Chondrocyte (in vitro differentiated cells): ENCODE measurements at regions not wholly inside any gene's neighbourhood (a gene's known extent, or its start where the extent isn't known, plus 50 kb on each side); places are given as distances from the start of the nearest gene placed in this dataset.

Experiments used
- DNase-seq: peaks from one replicate; pipeline ENCODE4 v3.0.0; 2021; ENCODE audit warnings: mixed read lengths, low spot score
- H3K27ac Mint-ChIP-seq: one replicate; pipeline ENCODE4 v1.8.0; 2021; ENCODE audit warnings: mild to moderate bottlenecking, moderate library complexity, mixed read lengths; ENCODE audit not compliant: unreplicated experiment
- H3K27me3 Mint-ChIP-seq: 2 replicates; pipeline ENCODE4 v1.8.0; 2021; ENCODE audit warnings: low read depth, mixed read lengths
- H3K36me3 Mint-ChIP-seq: 2 replicates; pipeline ENCODE4 v1.8.0; 2021; ENCODE audit warnings: low read depth, mixed read lengths
- H3K4me1 Mint-ChIP-seq: 2 replicates; pipeline ENCODE4 v1.8.0; 2021; ENCODE audit warnings: low read depth, mild to moderate bottlenecking, mixed read lengths
- H3K4me3 Mint-ChIP-seq: one replicate; pipeline ENCODE4 v1.8.0; 2021; ENCODE audit warnings: mild to moderate bottlenecking, moderate library complexity, mixed read lengths; ENCODE audit not compliant: unreplicated experiment
- H3K9me3 Mint-ChIP-seq: 2 replicates; pipeline ENCODE4 v1.8.0; 2021; ENCODE audit warnings: low read depth, mixed read lengths
- CTCF ChIP-seq: fragments of 200-600 bp; sonication (generic); IDR thresholded peaks from 2 replicates; pipeline ENCODE4 v1.5.0; 2021; ENCODE audit warnings: antibody characterized with exemption, mild to moderate bottlenecking, moderate library complexity

DNA sequence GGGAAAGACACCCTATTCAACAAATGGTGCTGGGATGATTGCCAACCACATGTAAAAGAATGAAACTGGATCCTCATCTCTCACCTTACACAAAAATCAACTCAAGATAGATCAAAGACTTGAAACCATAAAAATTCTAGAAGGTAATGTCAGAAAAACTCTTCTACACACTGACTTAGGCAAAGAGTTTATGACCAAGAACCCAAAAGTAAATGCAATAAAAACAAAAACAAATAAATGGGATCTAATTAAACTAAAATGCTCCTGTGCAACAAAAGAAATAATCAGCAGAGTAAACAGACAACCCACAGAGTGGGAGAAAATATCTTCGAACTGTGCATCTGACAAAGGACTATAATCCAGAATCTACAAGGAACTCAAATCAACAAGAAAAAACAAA lies 504.2 kb upstream of the MBL2 start:
- Mint-ChIP-seq H3K27ac (no peak overlapping the region), H3K4me1 (no peaks in the 10 kb centered on the region), H3K4me3 (no peak overlapping the region), H3K9me3 (peaks cover 16% of the 10 kb centered on the region), H3K36me3 (peaks cover 1% of the 10 kb centered on the region), H3K27me3 (no peaks in the 10 kb centered on the region)
- TF ChIP-seq CTCF, result no peak
- no peak for DNase-seq

- Mint-ChIP-seq H3K27me3 (peaks cover 1% of the 10 kb centered on the region), H3K9me3 (peaks cover 16% of the 10 kb centered on the region), H3K36me3 (peaks cover 1% of the 10 kb centered on the region), H3K27ac (no peak overlapping the region), H3K4me1 (peaks cover 5% of the 10 kb centered on the region), H3K4me3 (no peak overlapping the region)
- DNase-seq, result no peak
- no peak for TF ChIP-seq CTCF
These were observed 496.9 kb upstream of the MBL2 start for GRCh38 chr10:53269482-53269881.

- no peak for TF ChIP-seq CTCF
- H3K4me1 Mint-ChIP-seq, result no peaks in the 10 kb centered on the region
- peaks cover 5% of the 10 kb centered on the region for H3K27me3 Mint-ChIP-seq
- no peak for DNase-seq
- H3K27ac Mint-ChIP-seq, result no peak overlapping the region
- H3K4me3 Mint-ChIP-seq, result no peak overlapping the region
- no peaks in the 10 kb centered on the region for H3K36me3 Mint-ChIP-seq
- no peaks in the 10 kb centered on the region for H3K9me3 Mint-ChIP-seq
These were observed 487.6 kb upstream of the MBL2 start for GRCh38 chr10:53260213-53260612.

GRCh38 chr10:53256623-53257022 lies 484.0 kb upstream of the MBL2 start:
- Mint-ChIP-seq H3K9me3 (peaks cover 11% of the 10 kb centered on the region), H3K4me1 (no peaks in the 10 kb centered on the region), H3K27ac (no peak overlapping the region), H3K4me3 (no peak overlapping the region), H3K36me3 (no peaks in the 10 kb centered on the region), H3K27me3 (peaks cover 5% of the 10 kb centered on the region)
- no peak for DNase-seq
- no peak for TF ChIP-seq CTCF

- Mint-ChIP-seq H3K4me3 (no peak overlapping the region), H3K36me3 (no peaks in the 10 kb centered on the region), H3K4me1 (no peaks in the 10 kb centered on the region), H3K27ac (no peak overlapping the region), H3K9me3 (peaks cover 11% of the 10 kb centered on the region), H3K27me3 (peaks cover 2% of the 10 kb centered on the region)
- DNase-seq, result no peak
- TF ChIP-seq CTCF, result no peak
These were observed 483.1 kb upstream of the MBL2 start for GRCh38 chr10:53255661-53256205.
